HG03442 (cell line): ENCODE measurements at regions not wholly inside any gene's neighbourhood (a gene's known extent, or its start where the extent isn't known, plus 50 kb on each side); places are given as distances from the start of the nearest gene placed in this dataset.
"Not testable (repeated sequence)": the region's sequence is repeated elsewhere in the genome, so short reads cannot be mapped to it uniquely, and the experiment has no call there.

Experiments
- ATAC-seq: cut with Tn5 transposase; IDR thresholded peaks from one replicate; pipeline ENCODE4 v1.9.1; 2021; ENCODE audit warnings: mild to moderate bottlenecking, moderate library complexity; ENCODE audit not compliant: unreplicated experiment

GRCh38 chr4:31687717-31688342, 967.7 kb downstream of the PCDH7 start:
- no peak for ATAC-seq

GRCh38 chr4:31692399-31692940, 972.3 kb downstream of the PCDH7 start:
- ATAC-seq, result no peak

DNA sequence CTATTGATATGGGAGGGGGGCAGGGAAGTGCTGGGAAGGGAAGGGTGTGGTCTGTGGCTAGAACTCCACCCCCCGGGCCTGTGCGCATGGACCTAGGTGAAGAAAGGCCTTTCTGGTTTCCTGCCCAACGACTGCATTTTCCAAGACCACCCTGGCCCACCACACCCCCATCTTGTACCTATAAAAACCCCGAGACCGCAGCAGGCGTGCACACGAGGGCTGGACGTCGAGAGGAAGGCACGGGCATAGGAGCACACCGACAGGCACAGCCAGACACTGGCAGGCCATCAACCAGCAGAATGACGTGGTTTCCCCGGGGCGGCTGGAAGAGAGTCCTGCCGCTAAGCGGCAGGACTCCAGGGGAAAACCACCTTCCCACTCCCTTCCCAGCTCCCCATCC, 981.1 kb downstream of the PCDH7 start:
- no peak for ATAC-seq

GRCh38 chr4:31702326-31702725, 982.2 kb downstream of the PCDH7 start:
- no peak for ATAC-seq

- no peak for ATAC-seq
These were observed 994.1 kb downstream of the PCDH7 start for GRCh38 chr4:31714238-31714637.

DNA sequence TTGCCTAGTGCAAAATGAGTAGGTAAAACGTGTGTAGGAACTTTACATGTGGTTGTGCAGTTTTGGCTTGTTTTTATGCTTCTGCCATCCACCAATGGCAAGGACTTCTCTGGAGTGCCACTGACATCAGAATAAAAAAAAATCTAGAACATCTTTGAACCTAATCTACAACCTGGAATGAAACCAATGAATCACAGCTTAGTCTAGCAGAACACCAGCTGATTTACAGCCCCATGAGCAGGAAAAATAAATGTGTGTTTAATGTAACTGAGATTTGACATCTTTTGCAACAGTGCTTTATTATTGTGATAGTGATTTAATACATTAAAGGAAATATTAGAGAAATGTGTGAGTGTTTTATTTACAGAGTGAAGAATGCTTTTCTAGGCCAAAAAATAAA, 995.1 kb downstream of the PCDH7 start:
- ATAC-seq, result no peak

DNA sequence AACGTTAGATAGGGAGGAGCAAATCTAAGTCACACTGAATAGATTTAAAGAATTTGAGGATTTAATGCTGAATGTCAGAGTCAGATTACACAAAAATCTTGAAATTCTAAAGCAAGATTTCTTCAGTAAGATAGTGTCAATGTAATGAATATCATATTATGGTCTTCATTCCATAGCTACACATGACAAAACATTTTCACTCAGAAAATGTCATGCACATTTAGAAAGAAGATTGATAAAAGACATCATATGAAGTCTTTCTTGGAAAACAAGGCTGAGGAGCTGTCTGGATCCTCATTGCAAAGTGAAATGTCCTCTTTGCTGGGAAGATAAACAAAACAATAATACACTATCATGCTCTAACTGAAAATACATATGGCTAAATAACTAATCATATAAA, 1006.9 kb downstream of the PCDH7 start:
- no peak for ATAC-seq

GRCh38 chr4:31735004-31735403, 1014.8 kb downstream of the PCDH7 start:
- no peak for ATAC-seq

DNA sequence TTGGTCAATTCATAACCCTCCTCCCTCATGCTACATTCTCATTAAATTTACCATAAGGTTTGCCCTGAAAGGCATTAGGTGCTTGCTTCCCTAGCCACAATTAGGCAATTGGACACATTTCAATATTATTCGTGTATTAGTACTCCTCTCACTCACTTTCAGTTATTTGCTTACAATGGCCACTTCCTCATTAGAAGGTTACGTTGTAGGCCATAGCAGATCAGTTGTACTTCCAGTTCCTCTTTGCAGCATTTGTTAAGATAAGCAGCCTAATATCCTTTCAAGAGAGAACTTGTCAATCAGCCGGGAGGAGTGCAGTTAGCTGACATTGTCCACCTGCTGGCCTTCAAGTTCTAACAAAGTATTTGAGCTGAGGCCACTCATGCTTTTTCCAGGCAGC, 1017.2 kb downstream of the PCDH7 start:
- ATAC-seq, result no peak

DNA sequence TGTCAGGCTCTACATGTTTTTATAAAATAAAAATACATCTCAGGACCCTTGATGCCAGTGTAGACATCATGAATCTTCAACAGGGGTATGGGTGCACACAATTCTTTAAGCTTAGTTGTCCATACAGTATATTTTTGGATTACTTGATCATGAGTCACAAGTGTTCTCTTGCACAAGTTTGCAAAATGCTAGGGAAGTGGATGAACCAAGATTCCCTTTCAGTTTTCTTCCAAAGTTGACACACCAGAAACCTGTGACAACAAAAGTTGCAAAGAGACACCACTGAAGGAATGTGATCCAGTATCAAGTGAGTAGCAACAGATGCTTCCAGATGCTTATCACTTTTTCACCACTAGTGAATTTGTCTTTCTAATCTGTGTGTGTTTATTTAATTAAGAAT, 1021.2 kb downstream of the PCDH7 start:
- ATAC-seq, result no peak

DNA sequence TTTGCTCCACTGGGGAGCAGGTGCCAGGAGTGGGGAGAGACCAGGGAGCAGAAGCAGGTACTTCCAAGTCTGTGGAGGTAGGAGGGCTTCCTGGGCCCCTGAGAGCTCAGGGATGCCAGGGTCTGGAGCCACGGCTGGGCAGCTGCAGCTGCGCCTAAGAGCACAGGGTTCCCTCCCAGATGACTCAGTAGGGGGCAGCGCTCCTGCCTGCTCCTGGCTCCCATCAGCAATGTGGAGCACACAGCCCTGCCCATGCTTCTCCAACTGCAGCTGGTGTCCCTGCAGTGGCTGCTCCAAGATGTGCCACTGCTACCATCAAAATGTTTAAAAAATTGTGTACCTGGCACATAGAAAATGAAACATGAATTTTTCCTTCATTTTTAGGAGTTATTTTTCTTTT, 1028.2 kb downstream of the PCDH7 start:
- ATAC-seq, result no peak

GRCh38 chr4:31750581-31750980, 1030.4 kb downstream of the PCDH7 start:
- not testable (repeated sequence) for ATAC-seq

DNA sequence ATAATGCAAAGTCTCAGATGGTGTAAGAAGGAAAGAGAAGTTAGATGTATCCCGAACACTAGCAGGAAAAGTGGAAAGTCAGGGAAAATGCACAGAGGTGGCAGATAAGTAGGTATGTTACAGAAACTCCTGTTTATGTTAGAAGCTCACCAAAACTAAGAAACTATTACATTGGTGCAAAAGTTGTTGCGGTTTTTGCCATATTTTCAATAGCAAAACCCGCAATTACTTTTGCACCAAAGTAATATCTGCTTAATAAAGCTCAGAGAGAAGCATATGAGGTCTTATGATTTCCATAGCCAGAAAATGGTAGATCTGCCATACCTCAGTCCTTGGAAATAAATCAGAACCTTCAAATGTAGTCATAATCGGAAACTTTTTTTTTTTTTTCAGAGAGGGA, 1035.6 kb downstream of the PCDH7 start:
- no peak for ATAC-seq

GRCh38 chr4:31768756-31769155, 1048.6 kb downstream of the PCDH7 start:
- no peak for ATAC-seq

DNA sequence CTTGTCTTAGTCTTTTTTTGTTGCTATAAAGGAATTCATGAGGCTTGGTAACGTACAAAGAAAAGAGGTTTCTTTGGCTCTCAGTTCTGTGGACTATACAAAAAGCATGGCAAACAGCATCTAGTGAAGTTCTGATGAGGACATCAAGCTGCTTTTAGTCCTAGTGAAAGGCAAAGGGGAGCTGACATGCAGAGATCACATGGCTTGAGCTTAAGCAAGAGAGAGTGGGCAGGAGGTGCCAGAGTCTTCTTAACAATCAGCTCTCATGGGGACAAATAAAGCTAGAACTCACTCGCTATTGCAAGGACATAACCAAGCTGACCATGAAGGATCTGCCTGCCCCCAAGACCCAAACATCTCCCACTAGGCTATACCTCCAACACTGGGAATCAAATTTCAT, 1063.1 kb downstream of the PCDH7 start:
- no peak for ATAC-seq

DNA sequence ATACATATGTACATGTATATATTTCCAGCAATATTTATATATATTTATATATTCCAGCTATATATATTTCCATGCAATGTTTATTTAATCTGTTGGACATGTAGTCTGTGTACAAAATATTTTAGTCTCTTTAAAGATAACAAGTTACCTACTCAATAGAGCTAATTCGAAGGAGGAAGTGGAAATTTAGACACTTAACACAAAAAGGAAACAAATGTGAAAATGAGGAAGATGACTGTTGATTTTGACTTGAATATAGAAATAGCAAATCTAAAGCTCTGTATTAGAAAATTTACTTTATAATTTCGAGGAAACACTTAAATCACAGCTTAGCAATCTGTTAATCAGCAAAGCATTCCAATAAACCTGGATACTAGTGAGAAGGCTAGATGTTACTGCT, 1064.4 kb downstream of the PCDH7 start:
- no peak for ATAC-seq

- no peak for ATAC-seq
These were observed 1067.5 kb downstream of the PCDH7 start for GRCh38 chr4:31787701-31788100.

DNA sequence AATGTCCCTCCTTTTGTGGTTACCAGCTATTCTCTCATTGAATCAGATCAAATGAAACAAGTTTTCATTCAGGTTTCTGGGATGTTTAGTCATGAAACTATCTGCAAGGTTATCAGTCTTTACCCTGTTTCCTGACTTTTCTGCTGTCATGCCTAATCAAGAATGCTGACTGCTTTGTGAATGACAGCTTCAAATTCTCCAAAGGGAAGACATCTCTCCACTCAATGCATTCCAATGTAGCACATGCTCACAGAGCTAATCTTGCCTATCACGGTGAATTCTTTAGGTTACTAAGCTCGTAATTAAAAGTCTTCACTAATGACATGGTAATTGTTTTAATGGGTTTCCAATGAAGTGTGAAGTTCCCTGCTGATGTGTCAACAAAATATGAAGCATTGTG, 1068.5 kb downstream of the PCDH7 start:
- no peak for ATAC-seq

DNA sequence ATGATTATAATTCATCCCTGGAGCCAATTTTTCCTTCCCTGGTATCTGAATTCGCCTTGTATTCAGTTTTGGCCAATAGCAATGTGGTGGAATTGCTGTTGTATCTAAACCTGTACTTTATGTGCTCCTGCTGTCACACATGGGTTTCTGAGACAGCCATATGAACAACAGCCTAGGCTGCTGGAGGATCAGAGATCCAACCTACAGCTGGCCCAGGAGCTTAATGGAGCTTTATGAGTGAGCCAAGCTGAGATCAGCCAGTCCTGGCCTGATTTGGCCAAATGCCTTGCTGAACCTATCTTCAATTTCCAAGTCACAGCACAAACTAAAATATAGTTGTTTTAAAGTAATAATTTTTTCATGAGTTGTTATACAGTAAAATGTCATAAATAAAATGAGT, 1071.5 kb downstream of the PCDH7 start:
- ATAC-seq, result no peak

DNA sequence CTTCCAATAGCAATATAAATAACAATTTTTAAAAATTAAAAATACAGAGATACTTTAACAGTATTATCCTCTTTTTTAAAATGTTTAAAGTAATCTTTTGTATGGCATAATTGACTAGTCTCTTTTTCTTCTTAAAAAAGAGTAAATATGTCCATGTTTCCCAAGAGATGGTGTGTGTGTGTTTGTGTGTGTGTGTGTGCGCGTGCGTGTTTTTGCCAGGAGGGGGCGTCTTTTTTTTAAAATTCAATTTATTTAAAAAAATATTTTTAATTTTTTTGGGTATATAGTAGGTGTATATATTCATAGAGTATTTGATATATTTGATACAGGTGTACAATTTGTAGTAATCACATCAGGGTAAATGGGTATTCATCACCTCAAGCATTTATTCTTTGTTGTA, 1073.7 kb downstream of the PCDH7 start:
- ATAC-seq, result no peak

- not testable (repeated sequence) for ATAC-seq
These were observed 1076.9 kb downstream of the PCDH7 start for GRCh38 chr4:31797052-31797451.

GRCh38 chr4:31803526-31804195, 1083.5 kb downstream of the PCDH7 start:
- ATAC-seq, result no peak

- ATAC-seq, result no peak
These were observed 1086.9 kb downstream of the PCDH7 start for GRCh38 chr4:31807036-31807435.
